Prostate gland (tissue), 2 donors: ENCODE measurements at regions not wholly inside any gene's neighbourhood (a gene's known extent, or its start where the extent isn't known, plus 50 kb on each side); places are given as distances from the start of the nearest gene placed in this dataset.

Experiments
- DNase-seq: peaks from one replicate; pipeline ENCODE4 v3.0.0-alpha.2; 2019; ENCODE audit warnings: low spot score
- H3K27ac ChIP-seq, 2 donors: fragments of 200-600 bp; sonication (generic); 2 replicates each; pipeline ENCODE4 v1.5.1; 2017 to 2019
- H3K27me3 ChIP-seq: fragments of 200-600 bp; sonication (generic); replicated peaks from 2 replicates; pipeline ENCODE4 v1.5.1; 2019; ENCODE audit not compliant: insufficient read depth
- H3K36me3 ChIP-seq, 2 donors: fragments of 200-600 bp; sonication (generic); 1 replicate in 1 of 2; 2 replicates in 1 of 2; pipeline versions ENCODE4 v1.5.1 to v1.8.1; 2017 to 2019
- H3K4me1 ChIP-seq: fragments of 200-600 bp; sonication (generic); replicated peaks from 2 replicates; pipeline ENCODE4 v1.5.1; 2019
- H3K4me3 ChIP-seq, 2 donors: fragments of 200-600 bp; sonication (generic); 2 replicates each; pipeline ENCODE4 v1.5.1; 2017 to 2019
- H3K9me3 ChIP-seq: fragments of 200-600 bp; sonication (generic); 2 replicates; pipeline ENCODE4 v1.5.1; 2017
- POLR2A ChIP-seq: fragments of 450-650 bp; IDR thresholded peaks from one replicate; pipeline ENCODE4 v1.6.1; 2016; ENCODE audit warnings: antibody characterized with exemption, mild to moderate bottlenecking
- POLR2AphosphoS5 ChIP-seq: sonication (generic); formaldehyde crosslinking; IDR thresholded peaks from one replicate; pipeline ENCODE4 v1.6.1; 2017; ENCODE audit warnings: antibody characterized with exemption
- WGBS: methylation state at CpG from one replicate; pipeline ENCODE4 v1.1.5; 2018; 5-methylcytosine and 5-hydroxymethylcytosine counted together
- intact Hi-C: fragments of 100-400 bp; cut with DNase I; formaldehyde crosslinking; loops from one replicate; pipeline ENCODE4 v1.14.2; 2022
- TF ChIP-seq, protein P1 (sequence below), 4 experiments: fragments of 200-600 bp in 2 of 4; fragments of 450-650 bp in 2 of 4; sonication (generic) in 2 of 4; IDR thresholded peaks; 1 replicate in 3 of 4; 2 replicates in 1 of 4; pipeline ENCODE4 v1.5.1; 2016 to 2019; ENCODE audit warnings: antibody characterized with exemption in 4 of 4, mild to moderate bottlenecking in 2 of 4, moderate library complexity in 2 of 4

DNA sequence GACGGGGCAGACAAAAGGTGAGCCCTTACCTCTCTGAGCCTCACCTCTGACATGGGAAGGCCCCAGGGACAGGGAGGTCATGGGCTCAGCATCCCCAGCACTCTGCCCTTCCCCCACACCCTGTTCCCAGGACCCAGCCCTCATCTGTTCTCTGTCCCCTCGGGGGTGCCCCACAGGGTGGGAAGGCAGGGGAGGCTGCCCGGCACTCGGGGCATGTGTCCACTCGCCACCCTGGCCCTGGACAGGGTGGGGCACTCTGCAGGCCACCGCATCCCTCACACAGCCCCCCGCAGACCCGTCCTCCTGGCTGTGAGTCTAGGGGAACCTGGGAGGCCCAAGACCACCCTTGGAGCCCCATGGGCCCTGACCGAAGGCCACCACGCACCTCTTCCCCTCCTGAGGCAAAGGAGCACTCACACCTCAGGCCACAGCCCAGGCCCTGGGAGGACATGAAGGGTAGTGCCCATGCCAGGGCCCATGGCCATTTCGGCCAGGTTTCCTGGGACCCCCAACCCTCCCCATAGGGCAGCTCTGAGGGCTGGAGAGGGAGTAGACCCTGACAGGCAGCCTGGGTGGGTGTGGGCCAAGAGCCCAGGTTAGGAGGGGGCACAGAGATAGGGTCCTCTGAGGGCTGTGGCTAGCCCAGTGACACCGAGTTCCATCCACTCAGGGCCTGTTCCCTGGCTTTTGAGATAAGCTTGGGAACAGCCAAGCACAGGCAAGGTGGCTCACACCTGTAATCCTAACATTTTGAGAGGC lies 193.1 kb downstream of the IGLL1 start:
- TF ChIP-seq POLR2AphosphoS5, result no peak
- no peak for TF ChIP-seq POLR2A
- intact Hi-C loops, result loop anchor here (5.0 kb wide), 2 partner anchors 75 to 210 kb away; no protein-coding TSS in a partner anchor
- H3K4me1 ChIP-seq, result no peaks in the 10 kb centered on the region
- H3K9me3 ChIP-seq, result no peaks in the 10 kb centered on the region
- WGBS, result 92% methylated on average over 5 of the region's 12 CpGs
- H3K27ac ChIP-seq, result no peak overlapping the region
- no peak overlapping the region for H3K4me3 ChIP-seq
- DNase-seq, result no peak
- H3K36me3 ChIP-seq, result no peaks in the 10 kb centered on the region
- no peaks in the 10 kb centered on the region for H3K27me3 ChIP-seq

DNA sequence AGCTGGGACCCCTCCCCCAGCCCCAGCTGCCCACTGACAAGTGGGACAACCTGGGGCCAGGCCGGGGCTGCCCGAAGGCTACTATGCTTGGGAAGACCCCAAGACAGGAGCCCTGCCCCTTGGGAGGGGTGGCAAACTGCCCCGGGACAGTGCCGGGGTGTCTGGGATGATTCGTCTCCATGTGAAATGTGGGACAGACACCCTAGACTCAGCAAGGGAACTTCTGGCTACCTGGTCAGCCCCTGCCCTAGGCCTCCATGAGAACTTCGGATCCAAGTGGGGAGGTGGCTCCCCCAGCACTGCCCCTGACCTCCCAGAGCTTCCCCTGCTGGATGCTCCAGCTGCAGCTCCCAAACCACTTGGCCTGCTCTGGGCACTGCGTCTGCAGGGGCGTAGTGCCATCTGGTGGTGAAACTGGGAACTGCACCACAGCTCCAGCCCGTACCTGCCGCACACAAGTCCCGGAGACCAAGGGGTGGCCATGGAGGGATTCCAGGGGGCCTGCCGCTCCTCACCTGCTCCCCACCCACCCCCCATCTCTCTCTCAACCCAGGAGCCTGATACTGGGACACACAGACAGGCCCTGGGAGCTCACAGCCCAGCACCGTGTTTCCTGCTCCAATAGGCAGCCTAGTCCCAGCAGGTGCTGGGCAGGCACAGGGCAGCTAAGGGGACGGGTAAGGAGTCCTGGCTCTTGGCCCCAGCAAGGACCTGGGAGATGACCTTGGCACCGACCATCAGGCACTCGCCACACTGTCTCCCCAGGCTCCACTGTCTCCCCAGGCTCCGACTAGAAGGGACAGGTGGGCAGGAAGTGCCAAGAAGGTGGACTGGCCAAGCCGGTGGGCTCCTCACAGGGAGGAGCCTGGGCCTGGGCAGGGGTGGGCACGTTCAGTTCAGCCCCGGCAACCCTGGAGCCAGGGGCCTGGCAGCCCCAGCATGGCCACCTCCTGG lies 194.1 kb downstream of the IGLL1 start:
- intact Hi-C loops, result loop anchor here (5.0 kb wide), 2 partner anchors 74 to 209 kb away; no protein-coding TSS in a partner anchor
- no peaks in the 10 kb centered on the region for H3K27me3 ChIP-seq
- TF ChIP-seq POLR2AphosphoS5, result peak; percentile 42
- TF ChIP-seq, protein P1, sequence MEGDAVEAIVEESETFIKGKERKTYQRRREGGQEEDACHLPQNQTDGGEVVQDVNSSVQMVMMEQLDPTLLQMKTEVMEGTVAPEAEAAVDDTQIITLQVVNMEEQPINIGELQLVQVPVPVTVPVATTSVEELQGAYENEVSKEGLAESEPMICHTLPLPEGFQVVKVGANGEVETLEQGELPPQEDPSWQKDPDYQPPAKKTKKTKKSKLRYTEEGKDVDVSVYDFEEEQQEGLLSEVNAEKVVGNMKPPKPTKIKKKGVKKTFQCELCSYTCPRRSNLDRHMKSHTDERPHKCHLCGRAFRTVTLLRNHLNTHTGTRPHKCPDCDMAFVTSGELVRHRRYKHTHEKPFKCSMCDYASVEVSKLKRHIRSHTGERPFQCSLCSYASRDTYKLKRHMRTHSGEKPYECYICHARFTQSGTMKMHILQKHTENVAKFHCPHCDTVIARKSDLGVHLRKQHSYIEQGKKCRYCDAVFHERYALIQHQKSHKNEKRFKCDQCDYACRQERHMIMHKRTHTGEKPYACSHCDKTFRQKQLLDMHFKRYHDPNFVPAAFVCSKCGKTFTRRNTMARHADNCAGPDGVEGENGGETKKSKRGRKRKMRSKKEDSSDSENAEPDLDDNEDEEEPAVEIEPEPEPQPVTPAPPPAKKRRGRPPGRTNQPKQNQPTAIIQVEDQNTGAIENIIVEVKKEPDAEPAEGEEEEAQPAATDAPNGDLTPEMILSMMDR (IDR thresholded peaks at IDR 0.05), result peak; percentile 98 to 99 (median 99)
- TF ChIP-seq POLR2A, result no peak
- WGBS, result 43% methylated on average over 16 of the region's 20 CpGs
- no peak overlapping the region for H3K27ac ChIP-seq
- no peak overlapping the region for H3K4me3 ChIP-seq
- peak; percentile 82 for DNase-seq
- no peaks in the 10 kb centered on the region for H3K4me1 ChIP-seq
- no peaks in the 10 kb centered on the region for H3K9me3 ChIP-seq
- H3K36me3 ChIP-seq, result no peaks in the 10 kb centered on the region

DNA sequence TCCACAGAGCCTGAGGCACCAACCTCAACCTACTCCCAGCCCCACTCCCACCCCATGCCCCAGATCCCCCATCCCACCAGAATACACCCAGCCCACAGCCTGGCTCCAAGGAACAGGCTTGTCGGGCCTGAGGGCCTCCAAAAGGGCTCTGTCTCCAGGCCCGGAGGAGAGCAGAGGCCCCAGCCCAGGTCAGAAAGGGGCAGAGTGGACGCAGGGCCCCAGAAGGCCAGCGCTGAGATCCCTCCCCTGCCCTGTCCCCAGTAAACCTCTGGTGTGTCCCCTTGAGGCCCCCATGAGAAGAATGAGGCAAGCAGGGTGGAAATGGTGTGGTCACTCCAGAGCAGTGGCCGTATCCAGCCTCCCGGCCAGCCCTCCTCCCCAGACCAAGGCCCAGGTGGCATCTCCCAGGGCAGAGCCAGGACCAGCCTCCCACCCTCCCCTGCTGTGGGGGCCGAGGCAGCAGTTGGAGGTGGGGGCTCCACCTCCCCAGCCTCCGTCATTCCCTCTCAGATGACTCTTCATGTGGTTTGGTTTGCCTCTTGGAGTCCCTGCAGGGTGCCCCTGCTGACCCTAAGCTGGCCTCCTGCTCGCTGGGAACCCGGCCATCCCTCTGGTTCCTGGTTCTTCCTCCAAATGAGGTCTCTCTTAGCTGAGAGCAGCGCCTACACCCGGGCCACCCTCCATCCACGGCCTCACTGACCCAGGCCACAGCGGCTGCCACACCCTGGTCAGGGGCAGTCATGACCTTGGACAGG lies 195.0 kb downstream of the IGLL1 start:
- Histone ChIP-seq H3K27ac (no peak overlapping the region), H3K27me3 (no peaks in the 10 kb centered on the region), H3K36me3 (no peaks in the 10 kb centered on the region), H3K9me3 (no peaks in the 10 kb centered on the region), H3K4me1 (no peaks in the 10 kb centered on the region), H3K4me3 (no peak overlapping the region)
- WGBS, result 77% methylated on average over 12 of the region's 14 CpGs
- no peak for DNase-seq
- TF ChIP-seq POLR2A (no peak), POLR2AphosphoS5 (no peak)
- TF ChIP-seq, protein P1 (IDR thresholded peaks at IDR 0.05), result no peak
- intact Hi-C loops, result loop anchor here (5.0 kb wide), 2 partner anchors 73 to 208 kb away; no protein-coding TSS in a partner anchor

DNA sequence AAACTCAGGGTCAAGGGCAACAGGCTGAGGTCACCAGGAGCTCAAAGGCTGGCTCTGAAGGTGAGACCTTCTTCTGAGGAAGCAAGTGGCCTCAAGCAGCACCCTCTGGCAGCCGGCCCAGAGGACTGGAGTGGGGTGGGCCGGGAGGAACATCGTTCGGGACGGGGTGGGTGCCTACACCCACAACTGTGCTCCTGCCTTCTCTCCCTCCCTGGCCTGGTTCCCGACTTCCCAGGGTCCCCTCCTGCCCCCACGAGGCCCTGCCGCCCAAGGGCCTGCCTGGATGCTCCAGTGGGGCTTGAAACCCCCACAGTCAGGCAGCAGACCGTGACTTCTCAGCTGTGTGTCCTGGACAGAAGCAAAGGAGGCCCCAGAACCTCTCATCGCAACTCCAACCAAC lies 195.7 kb downstream of the IGLL1 start:
- H3K27ac ChIP-seq, result no peak overlapping the region
- intact Hi-C loops, result no loop called here
- WGBS, result 41% methylated on average over 10 of the region's 10 CpGs

More for the DNA sequence above, 195.7 kb downstream of the IGLL1 start:
- no peak for DNase-seq
- no peaks in the 10 kb centered on the region for H3K27me3 ChIP-seq
- TF ChIP-seq POLR2A (no peak), POLR2AphosphoS5 (no peak)
- TF ChIP-seq, protein P1 (IDR thresholded peaks at IDR 0.05), result no peak
- H3K4me3 ChIP-seq, result no peak overlapping the region
- H3K36me3 ChIP-seq, result no peaks in the 10 kb centered on the region
- H3K4me1 ChIP-seq, result no peaks in the 10 kb centered on the region
- H3K9me3 ChIP-seq, result no peaks in the 10 kb centered on the region
